HAP-1 (cell line): ENCODE measurements at regions not wholly inside any gene's neighbourhood (a gene's known extent, or its start where the extent isn't known, plus 50 kb on each side); places are given as distances from the start of the nearest gene placed in this dataset.
"Not testable (repeated sequence)": the region's sequence is repeated elsewhere in the genome, so short reads cannot be mapped to it uniquely, and the experiment has no call there.

Experiments
- DNase-seq, 2 experiments: peaks; one replicate each; pipeline ENCODE4 v3.0.0-alpha.2; 2016 to 2020; ENCODE audit warnings: low spot score in 2 of 2
- H3K27me3 ChIP-seq: fragments of 250-450 bp; sonication (Bioruptor Pico); 2 replicates; pipeline ENCODE4 v1.5.1; 2020; ENCODE audit warnings: low read depth, mild to moderate bottlenecking, moderate library complexity
- H3K36me3 ChIP-seq: fragments of 250-450 bp; sonication (Bioruptor Pico); replicated peaks from 2 replicates; pipeline ENCODE4 v1.5.1; 2020; ENCODE audit warnings: mild to moderate bottlenecking
- H3K4me1 ChIP-seq: fragments of 250-450 bp; sonication (Bioruptor Pico); 2 replicates; pipeline ENCODE4 v1.5.1; 2020; ENCODE audit warnings: mild to moderate bottlenecking
- H3K4me3 ChIP-seq: fragments of 250-450 bp; sonication (Bioruptor Pico); 2 replicates; pipeline ENCODE4 v1.5.1; 2020; ENCODE audit warnings: mild to moderate bottlenecking, moderate library complexity
- H3K9me3 ChIP-seq: fragments of 250-450 bp; sonication (Bioruptor Pico); 2 replicates; pipeline ENCODE4 v1.5.1; 2020; ENCODE audit warnings: mild to moderate bottlenecking, moderate library complexity
- in situ Hi-C: fragments of 300-500 bp; cut with MboI; formaldehyde crosslinking; loops from 3 replicates; pipeline ENCODE4 v1.14.3; 2020; ENCODE audit warnings: low sequenced_read_pairs, inconsistent platforms, mixed read lengths

- no peaks in the 10 kb centered on the region for H3K27me3 ChIP-seq
- no peak overlapping the region for H3K4me3 ChIP-seq
Observed at GRCh38 chr13:111666164-111666776, 345.8 kb downstream of the TEX29 start.

GRCh38 chr13:111667757-111668156 lies 347.3 kb downstream of the TEX29 start:
- Histone ChIP-seq H3K4me1 (no peaks in the 10 kb centered on the region), H3K9me3 (no peaks in the 10 kb centered on the region), H3K27me3 (no peaks in the 10 kb centered on the region), H3K4me3 (no peak overlapping the region), H3K36me3 (no peaks in the 10 kb centered on the region)
- in situ Hi-C loops, result no loop called here
- no peak for DNase-seq

More at GRCh38 chr13:111666164-111666776, 345.8 kb downstream of the TEX29 start:
- no peaks in the 10 kb centered on the region for H3K4me1 ChIP-seq
- no peaks in the 10 kb centered on the region for H3K9me3 ChIP-seq
- DNase-seq, result no peak
- H3K36me3 ChIP-seq, result no peaks in the 10 kb centered on the region
- in situ Hi-C loops, result no loop called here

- Histone ChIP-seq H3K36me3 (no peaks in the 10 kb centered on the region), H3K4me3 (no peak overlapping the region), H3K4me1 (no peaks in the 10 kb centered on the region), H3K27me3 (no peaks in the 10 kb centered on the region), H3K9me3 (no peaks in the 10 kb centered on the region)
- DNase-seq, result no peak
- in situ Hi-C loops, result no loop called here
Observed at GRCh38 chr13:111668451-111668850, 348.0 kb downstream of the TEX29 start.

GRCh38 chr13:111672198-111672597 lies 351.8 kb downstream of the TEX29 start:
- H3K9me3 ChIP-seq, DNase-seq, in situ Hi-C loops, H3K36me3 ChIP-seq, H3K27me3 ChIP-seq, H3K4me1 ChIP-seq, H3K4me3 ChIP-seq: not testable (repeated sequence)

- in situ Hi-C loops, H3K4me1 ChIP-seq, H3K27me3 ChIP-seq, H3K4me3 ChIP-seq, H3K9me3 ChIP-seq, DNase-seq, H3K36me3 ChIP-seq: not testable (repeated sequence)
Observed at GRCh38 chr13:111678120-111678882, 357.9 kb downstream of the TEX29 start.

- H3K27me3 ChIP-seq, H3K9me3 ChIP-seq, H3K36me3 ChIP-seq, DNase-seq, H3K4me3 ChIP-seq, in situ Hi-C loops, H3K4me1 ChIP-seq: not testable (repeated sequence)
Observed at GRCh38 chr13:111679645-111680044, 359.2 kb downstream of the TEX29 start.

- H3K4me1 ChIP-seq, in situ Hi-C loops, H3K27me3 ChIP-seq, DNase-seq, H3K36me3 ChIP-seq, H3K9me3 ChIP-seq, H3K4me3 ChIP-seq: not testable (repeated sequence)
Observed at GRCh38 chr13:111680100-111680499, 359.7 kb downstream of the TEX29 start.

- in situ Hi-C loops, H3K4me1 ChIP-seq, DNase-seq, H3K4me3 ChIP-seq, H3K9me3 ChIP-seq, H3K27me3 ChIP-seq, H3K36me3 ChIP-seq: not testable (repeated sequence)
Observed at GRCh38 chr13:111692028-111692427, 371.6 kb downstream of the TEX29 start.

GRCh38 chr13:111696121-111696520 lies 370.8 kb upstream of the SOX1 start:
- DNase-seq, H3K4me3 ChIP-seq, in situ Hi-C loops, H3K27me3 ChIP-seq, H3K9me3 ChIP-seq, H3K36me3 ChIP-seq, H3K4me1 ChIP-seq: not testable (repeated sequence)

- H3K4me1 ChIP-seq, in situ Hi-C loops, H3K4me3 ChIP-seq, H3K27me3 ChIP-seq, H3K9me3 ChIP-seq, H3K36me3 ChIP-seq, DNase-seq: not testable (repeated sequence)
Observed at GRCh38 chr13:111702059-111702458, 364.9 kb upstream of the SOX1 start.
